IMR-90 (cell line): ENCODE measurements at regions not wholly inside any gene's neighbourhood (a gene's known extent, or its start where the extent isn't known, plus 50 kb on each side); places are given as distances from the start of the nearest gene placed in this dataset.

Experiments
- CEBPB ChIP-seq: IDR thresholded peaks from 2 replicates; pipeline ENCODE4 v1.6.1; 2012; ENCODE audit warnings: low read depth, low read length, improper control_type of control experiment
- CHD1 ChIP-seq: IDR thresholded peaks from 2 replicates; pipeline ENCODE4 v1.6.1; 2012; ENCODE audit warnings: low read depth, low read length, improper control_type of control experiment
- CTCF ChIP-seq: conservative IDR thresholded peaks from 2 replicates; pipeline ENCODE4 v1.5.1; 2012; ENCODE audit warnings: mild to moderate bottlenecking, low read depth, low read length, improper control_type of control experiment
- FOS ChIP-seq: fragments of 150-350 bp; IDR thresholded peaks from 2 replicates; pipeline ENCODE4 v1.6.1; 2016; ENCODE audit warnings: low read depth, low read length
- MXI1 ChIP-seq: IDR thresholded peaks from 2 replicates; pipeline ENCODE4 v1.6.1; 2012; ENCODE audit warnings: low read depth, mild to moderate bottlenecking, low read length, moderate library complexity, borderline replicate concordance
- POLR2A ChIP-seq: IDR thresholded peaks from 2 replicates; pipeline ENCODE4 v1.6.1; 2012; ENCODE audit warnings: mild to moderate bottlenecking, low read depth, low read length
- RAD21 ChIP-seq: IDR thresholded peaks from 2 replicates; pipeline ENCODE4 v1.6.1; 2012; ENCODE audit warnings: low read length, improper control_type of control experiment
- RFX5 ChIP-seq: IDR thresholded peaks from 2 replicates; pipeline ENCODE4 v1.8.0; 2012; ENCODE audit warnings: low read depth, mild to moderate bottlenecking, low read length, moderate library complexity
- SMC3 ChIP-seq: fragments of 150-350 bp; IDR thresholded peaks from 2 replicates; pipeline ENCODE4 v1.6.1; 2016; ENCODE audit warnings: low read depth, mild to moderate bottlenecking, antibody characterized with exemption, low read length, moderate library complexity
- USF2 ChIP-seq: fragments of 150-350 bp; IDR thresholded peaks from 2 replicates; pipeline ENCODE4 v1.6.1; 2017; ENCODE audit warnings: mild to moderate bottlenecking, antibody characterized with exemption, low read length, low read depth

- TF ChIP-seq CTCF: no peak
- TF ChIP-seq POLR2A: no peak
- TF ChIP-seq FOS: no peak
- TF ChIP-seq RFX5: no peak
- TF ChIP-seq CHD1: no peak
- no peak for TF ChIP-seq USF2
- TF ChIP-seq RAD21: no peak
- TF ChIP-seq SMC3: no peak
- TF ChIP-seq MXI1: no peak
- no peak for TF ChIP-seq CEBPB
Measured at GRCh38 chr12:100703868-100704267, 90.7 kb upstream of the ANO4 start.
